Fibroblast of peridontal ligament (primary cell): ENCODE measurements at regions not wholly inside any gene's neighbourhood (a gene's known extent, or its start where the extent isn't known, plus 50 kb on each side); places are given as distances from the start of the nearest gene placed in this dataset.
A peak's percentile ranks its signal among the peaks of the same experiment; 100 is the strongest.
"Not testable (repeated sequence)": the region's sequence is repeated elsewhere in the genome, so short reads cannot be mapped to it uniquely, and the experiment has no call there.

Source experiments
- DNase-seq: peaks from one replicate; pipeline ENCODE4 v3.0.0-alpha.2; 2010; ENCODE audit errors: extremely low read depth

GRCh38 chrX:5702890-5703289, 525.8 kb downstream of the NLGN4X start:
- DNase-seq = no peak

DNA sequence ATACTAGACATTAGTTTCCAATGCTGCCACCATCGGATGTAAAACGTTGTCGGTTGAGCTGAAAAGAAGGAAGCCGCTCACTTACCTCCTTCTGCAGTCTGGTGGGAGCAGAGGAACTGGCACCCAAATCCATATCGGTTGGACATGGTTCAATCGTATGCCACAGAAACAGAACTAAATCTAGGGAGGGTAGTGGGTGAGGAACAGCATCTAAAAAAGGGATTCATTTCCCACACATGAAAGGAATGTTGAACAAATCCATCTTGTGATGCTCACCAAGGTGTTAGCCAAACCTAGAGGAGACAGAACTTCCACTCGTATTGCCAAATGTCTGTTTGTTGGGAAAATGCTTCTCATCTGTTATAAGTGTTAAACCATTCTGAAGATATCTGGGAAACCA, 532.7 kb downstream of the NLGN4X start:
- DNase-seq = no peak

GRCh38 chrX:5683996-5684395, 544.7 kb downstream of the NLGN4X start:
- DNase-seq = no peak

DNA sequence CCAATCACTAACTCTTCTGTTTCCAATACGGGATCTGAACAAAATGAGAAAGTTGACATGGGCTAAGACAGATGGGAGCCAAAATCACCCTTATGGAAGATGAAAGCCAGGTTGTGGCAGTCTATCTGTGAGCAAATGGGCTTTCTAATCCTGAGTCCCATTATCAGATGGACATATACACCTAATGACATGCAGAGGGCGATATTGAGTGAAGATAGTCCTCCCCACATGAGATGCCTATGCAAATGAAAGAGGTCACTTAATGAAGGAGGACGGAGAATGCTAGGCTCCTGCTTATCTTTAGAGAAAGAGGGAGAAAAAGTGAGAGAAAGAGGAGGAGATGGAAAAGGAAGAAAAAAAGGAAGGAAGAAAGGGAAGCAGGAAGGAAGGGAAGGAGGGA, 547.5 kb downstream of the NLGN4X start:
- DNase-seq = peak; percentile 0

- DNase-seq = no peak
Observed at GRCh38 chrX:5674036-5674435, 554.6 kb downstream of the NLGN4X start.

- DNase-seq = no peak
Observed at GRCh38 chrX:5672099-5672498, 556.6 kb downstream of the NLGN4X start.

DNA sequence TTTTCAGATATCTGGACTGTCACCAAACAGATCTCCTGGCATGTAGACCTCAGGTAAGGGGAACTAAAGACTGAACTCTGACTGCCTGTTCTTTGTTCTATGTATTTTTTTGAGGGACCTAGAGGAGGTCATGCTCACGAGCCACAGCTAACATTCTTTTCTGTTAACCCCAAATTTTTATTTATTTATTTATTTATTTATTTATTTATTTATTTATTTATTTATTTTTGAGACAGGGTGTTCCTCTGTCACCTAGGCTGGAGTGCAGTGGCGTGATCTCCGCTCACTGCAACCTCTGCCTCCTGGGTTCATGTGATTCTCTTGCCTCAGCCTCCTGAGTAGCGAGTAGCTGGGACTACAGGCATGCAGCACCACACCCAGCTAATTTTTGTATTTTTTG, 562.0 kb downstream of the NLGN4X start:
- DNase-seq = not testable (repeated sequence)

GRCh38 chrX:5656544-5656943, 572.1 kb downstream of the NLGN4X start:
- DNase-seq = no peak

DNA sequence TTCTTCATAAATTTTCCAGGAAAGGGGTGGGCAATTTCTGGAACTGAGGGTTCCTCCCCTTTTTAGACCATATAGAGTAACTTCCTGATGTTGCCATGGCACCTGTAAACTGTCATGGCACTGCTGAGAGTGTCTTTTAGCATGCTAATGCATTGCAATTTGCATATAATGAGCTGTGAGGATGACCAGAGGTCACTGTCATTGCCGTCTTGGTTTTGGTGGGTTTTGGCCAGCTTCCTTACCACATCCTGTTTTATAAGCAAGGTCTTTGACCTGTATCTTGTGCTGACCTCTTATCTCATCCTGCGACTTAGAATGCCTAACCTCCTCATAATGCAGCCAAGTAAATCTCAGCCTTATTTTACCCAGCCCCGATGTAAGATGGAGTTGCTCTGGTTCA, 577.8 kb downstream of the NLGN4X start:
- no peak for DNase-seq

- DNase-seq = no peak
Observed at GRCh38 chrX:5648941-5649568, 579.6 kb downstream of the NLGN4X start.

- DNase-seq = no peak
Observed at GRCh38 chrX:5646818-5647217, 581.8 kb downstream of the NLGN4X start.

DNA sequence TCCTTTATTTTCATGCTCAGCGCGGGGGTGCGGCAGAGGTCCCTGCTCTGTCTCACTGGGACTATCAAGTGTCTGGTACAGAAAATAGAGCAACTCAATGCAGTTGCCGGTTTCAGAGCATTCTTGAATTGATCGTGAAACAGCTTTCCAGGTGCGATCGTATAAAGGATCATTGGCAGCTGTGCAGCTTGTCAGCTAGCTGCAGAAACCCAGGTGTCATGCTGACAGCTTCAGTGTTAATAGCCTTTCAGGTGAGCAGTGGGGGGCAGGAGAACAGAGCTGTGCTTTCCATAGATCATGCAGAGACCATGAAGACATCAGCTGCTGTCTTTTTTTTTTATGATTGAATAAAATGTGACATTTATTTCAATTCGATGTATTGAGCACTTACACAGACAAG, 583.9 kb downstream of the NLGN4X start:
- DNase-seq = no peak

GRCh38 chrX:5640071-5640470, 588.6 kb downstream of the NLGN4X start:
- no peak for DNase-seq

GRCh38 chrX:5638572-5638971, 590.1 kb downstream of the NLGN4X start:
- no peak for DNase-seq

- DNase-seq = no peak
Observed at GRCh38 chrX:5632887-5633286, 595.8 kb downstream of the NLGN4X start.

DNA sequence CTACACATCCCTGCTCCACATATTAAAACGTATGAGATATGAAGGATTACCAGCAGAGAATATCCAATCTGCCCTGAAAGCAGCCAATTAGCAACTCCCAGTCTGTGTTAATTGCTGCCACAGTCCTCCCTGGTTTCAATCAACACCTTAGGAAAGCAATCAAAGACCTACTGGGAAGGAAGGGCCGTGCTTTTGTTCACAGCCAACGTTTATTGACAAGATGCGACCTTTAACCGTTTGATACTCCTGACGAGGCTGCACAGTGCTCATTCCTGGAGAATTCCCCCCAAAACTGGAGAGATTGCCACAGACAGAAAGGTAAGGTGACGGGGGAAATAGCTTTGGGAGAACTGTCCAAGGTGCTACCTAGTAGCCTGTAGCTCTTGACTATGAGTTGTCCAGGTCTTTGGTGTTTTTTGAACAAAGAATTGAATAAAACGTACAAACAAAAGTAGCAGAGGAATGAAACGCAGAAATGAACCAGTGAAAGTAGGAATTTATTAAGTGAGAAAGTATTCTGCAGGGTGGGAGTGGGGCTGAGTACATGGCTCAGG, 596.5 kb downstream of the NLGN4X start:
- DNase-seq = no peak

- DNase-seq = no peak
Observed at GRCh38 chrX:5617666-5618065, 611.0 kb downstream of the NLGN4X start.

GRCh38 chrX:5595570-5595969, 633.1 kb downstream of the NLGN4X start:
- no peak for DNase-seq

GRCh38 chrX:5586726-5587125, 641.9 kb downstream of the NLGN4X start:
- DNase-seq = no peak

DNA sequence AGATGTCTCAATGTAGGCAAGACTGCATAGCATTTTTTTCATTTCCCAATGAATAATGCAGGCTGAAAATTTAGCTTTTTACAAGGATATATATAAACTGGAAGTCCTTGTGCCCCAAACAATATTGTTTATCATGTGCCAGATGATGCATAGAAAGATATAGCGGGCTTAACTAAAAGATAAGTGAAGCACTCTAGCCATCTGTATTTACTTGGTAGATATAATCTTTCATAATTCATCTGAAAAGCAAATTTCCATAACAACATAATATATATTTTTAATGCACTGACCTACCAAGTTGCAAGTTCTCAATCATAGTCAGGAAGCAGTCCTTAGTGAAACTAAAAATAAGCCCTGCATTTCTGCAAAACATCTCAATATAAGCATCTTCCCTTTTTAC, 653.3 kb downstream of the NLGN4X start:
- no peak for DNase-seq

GRCh38 chrX:5568934-5569333, 659.7 kb downstream of the NLGN4X start:
- DNase-seq = no peak

DNA sequence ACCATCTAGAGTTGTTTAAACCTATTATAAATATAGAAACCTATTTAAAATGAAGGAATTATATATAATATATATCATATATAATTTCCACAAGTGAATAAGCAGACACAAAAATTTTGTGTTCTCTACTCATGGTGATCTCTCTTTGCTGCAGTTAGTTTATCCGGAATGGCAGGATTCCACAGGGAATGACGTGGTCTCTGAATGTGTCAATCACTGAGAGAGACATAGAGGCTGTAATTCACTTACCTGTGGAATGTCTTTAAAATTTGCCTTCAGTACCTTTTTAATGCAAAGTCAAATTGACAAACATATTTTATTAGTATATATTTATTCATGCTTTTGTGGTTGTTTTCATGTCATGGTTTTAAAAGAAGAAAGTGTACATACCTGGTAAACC, 669.3 kb downstream of the NLGN4X start:
- no peak for DNase-seq

DNA sequence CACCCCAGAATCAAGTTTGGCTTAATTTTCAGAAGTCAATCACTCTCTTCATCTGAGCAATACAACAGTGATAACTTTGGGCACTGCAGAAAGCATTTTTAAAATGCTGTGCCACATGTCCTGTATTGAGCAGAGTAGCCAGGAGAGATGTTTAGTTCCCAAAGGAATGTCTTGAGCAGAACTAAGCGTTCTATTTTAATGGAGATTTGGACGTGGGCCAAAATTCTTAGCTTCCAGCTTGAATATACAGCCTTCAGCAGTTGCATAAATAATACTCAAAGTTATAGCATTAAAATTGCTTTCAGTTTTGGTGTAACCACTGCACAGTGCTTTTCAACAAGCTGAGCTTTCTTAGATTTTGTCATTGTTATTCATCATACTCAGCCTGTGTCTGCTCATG, 679.2 kb downstream of the NLGN4X start:
- no peak for DNase-seq

- no peak for DNase-seq
Observed at GRCh38 chrX:5537098-5537497, 691.6 kb downstream of the NLGN4X start.
